Lung (tissue), 11 donors: ENCODE measurements at regions not wholly inside any gene's neighbourhood (a gene's known extent, or its start where the extent isn't known, plus 50 kb on each side); places are given as distances from the start of the nearest gene placed in this dataset.

Experiments
- ATAC-seq: fragments of 200-7000 bp; cut with Tn5 transposase; one replicate; pipeline ENCODE4 v1.9.1; 2020; ENCODE audit warnings: moderate number of reproducible peaks; ENCODE audit not compliant: insufficient read depth, low FRiP score
- DNase-seq, 3 donors: peaks; one replicate each; pipeline ENCODE4 v3.0.0-alpha.2; 2013 to 2017
- H3K27ac ChIP-seq, 2 donors: one replicate each; pipeline ENCODE4 v1.5.1; 2013; ENCODE audit warnings: mild to moderate bottlenecking in 2 of 2, moderate library complexity in 2 of 2, control low read depth in 1 of 2, inconsistent platforms in 1 of 2, low read depth in 1 of 2, low read length in 1 of 2
- H3K27me3 ChIP-seq, 3 donors: one replicate each; pipeline ENCODE4 v1.5.1; 2013; ENCODE audit warnings: low read length in 2 of 3; ENCODE audit not compliant: control insufficient read depth in 3 of 3, insufficient read depth in 3 of 3
- H3K36me3 ChIP-seq, 4 donors: one replicate each; pipeline ENCODE4 v1.5.1; 2013; ENCODE audit warnings: low read length in 4 of 4, mild to moderate bottlenecking in 1 of 4, moderate library complexity in 1 of 4; ENCODE audit not compliant: control insufficient read depth in 4 of 4, insufficient read depth in 4 of 4
- H3K4me1 ChIP-seq, 5 donors: one replicate each; pipeline ENCODE4 v1.5.1; 2013; ENCODE audit warnings: low read length in 5 of 5, mild to moderate bottlenecking in 2 of 5, moderate library complexity in 1 of 5; ENCODE audit not compliant: control insufficient read depth in 5 of 5, insufficient read depth in 5 of 5
- H3K4me3 ChIP-seq: one replicate; pipeline ENCODE4 v1.5.1; 2013; ENCODE audit warnings: mild to moderate bottlenecking, control low read depth, moderate library complexity
- H3K9ac ChIP-seq, 2 donors: one replicate each; pipeline ENCODE4 v1.5.1; 2013; ENCODE audit warnings: low read length in 2 of 2, control low read depth in 1 of 2; ENCODE audit not compliant: insufficient read depth in 1 of 2
- H3K9me3 ChIP-seq, 4 donors: one replicate each; pipeline ENCODE4 v1.5.1; 2013; ENCODE audit warnings: low read length in 3 of 4, mild to moderate bottlenecking in 1 of 4, moderate library complexity in 1 of 4; ENCODE audit not compliant: control insufficient read depth in 4 of 4, insufficient read depth in 3 of 4
- WGBS, 2 donors: extraction: QIAGEN DNeasy Blood & Tissue Kit; methylation state at CpG; one replicate each; pipeline ENCODE4 v1.1.7; 2013; 5-methylcytosine and 5-hydroxymethylcytosine counted together
- TF ChIP-seq, protein P1 (sequence below): IDR thresholded peaks from 2 replicates; pipeline ENCODE4 v1.5.1; 2012; ENCODE audit warnings: mild to moderate bottlenecking; ENCODE audit errors: control extremely low read depth, extremely low read depth
- donor health status: control.
- donor health status: control.
- donor health status: Bipolar disorder and iron deficiency.
- donor health status: healthy.
- donor health status: DM: yes; HTN: yes; CAD: no.

DNA sequence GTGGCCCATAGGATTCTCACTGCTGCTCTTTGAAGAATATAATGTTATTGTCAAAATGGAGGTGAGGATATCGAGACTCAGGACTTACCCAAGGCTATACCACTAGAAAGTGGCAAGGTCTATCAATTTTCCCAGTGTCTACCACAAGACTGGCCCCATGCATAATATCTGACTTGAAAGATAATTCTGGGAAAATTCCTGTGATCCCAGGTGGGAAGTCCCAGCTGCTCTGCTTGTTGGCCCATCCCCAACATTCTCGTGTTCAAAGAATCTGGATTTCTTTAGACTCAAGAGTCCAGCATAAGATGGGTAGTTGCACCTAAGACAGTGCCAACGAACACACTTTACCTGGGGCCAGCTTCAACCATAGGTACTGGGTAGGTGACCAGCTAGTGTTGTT lies 120.7 kb upstream of the DTNBP1 start:
- no peak for DNase-seq
- WGBS, 2 donors: 91 to 92% methylated on average over 3 of the region's 3 CpGs

DNA sequence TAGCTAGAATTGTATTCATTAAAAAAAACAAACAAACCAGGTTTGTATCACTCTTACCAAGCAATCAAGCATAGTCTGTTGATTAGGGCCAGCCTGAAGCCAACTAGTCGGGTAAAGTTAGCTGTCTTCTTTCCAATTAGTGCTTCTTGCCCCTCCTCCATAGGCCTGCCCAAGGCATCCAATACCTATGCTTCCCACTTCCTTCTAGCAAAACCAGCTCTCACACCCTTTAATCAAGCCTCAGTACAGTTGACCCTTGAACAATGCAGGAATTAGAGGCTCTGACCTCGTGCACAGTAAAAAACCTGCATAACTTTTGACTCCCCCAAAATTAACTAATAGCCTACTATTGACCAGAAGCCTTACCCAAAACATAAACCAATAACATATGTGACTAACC lies 119.1 kb upstream of the DTNBP1 start:
- TF ChIP-seq, protein P1, sequence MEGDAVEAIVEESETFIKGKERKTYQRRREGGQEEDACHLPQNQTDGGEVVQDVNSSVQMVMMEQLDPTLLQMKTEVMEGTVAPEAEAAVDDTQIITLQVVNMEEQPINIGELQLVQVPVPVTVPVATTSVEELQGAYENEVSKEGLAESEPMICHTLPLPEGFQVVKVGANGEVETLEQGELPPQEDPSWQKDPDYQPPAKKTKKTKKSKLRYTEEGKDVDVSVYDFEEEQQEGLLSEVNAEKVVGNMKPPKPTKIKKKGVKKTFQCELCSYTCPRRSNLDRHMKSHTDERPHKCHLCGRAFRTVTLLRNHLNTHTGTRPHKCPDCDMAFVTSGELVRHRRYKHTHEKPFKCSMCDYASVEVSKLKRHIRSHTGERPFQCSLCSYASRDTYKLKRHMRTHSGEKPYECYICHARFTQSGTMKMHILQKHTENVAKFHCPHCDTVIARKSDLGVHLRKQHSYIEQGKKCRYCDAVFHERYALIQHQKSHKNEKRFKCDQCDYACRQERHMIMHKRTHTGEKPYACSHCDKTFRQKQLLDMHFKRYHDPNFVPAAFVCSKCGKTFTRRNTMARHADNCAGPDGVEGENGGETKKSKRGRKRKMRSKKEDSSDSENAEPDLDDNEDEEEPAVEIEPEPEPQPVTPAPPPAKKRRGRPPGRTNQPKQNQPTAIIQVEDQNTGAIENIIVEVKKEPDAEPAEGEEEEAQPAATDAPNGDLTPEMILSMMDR: no peak
- DNase-seq (no peak), ATAC-seq (no peak)
- no peak overlapping the region for H3K27ac ChIP-seq
- H3K9ac ChIP-seq: no peak overlapping the region
- no peaks in the 10 kb centered on the region for H3K36me3 ChIP-seq
- H3K27me3 ChIP-seq: peaks cover 0 to 4% (median 0%) of the 10 kb centered on the region in 3 donors
- no peak overlapping the region for H3K4me3 ChIP-seq
- peaks cover 0 to 2% (median 0%) of the 10 kb centered on the region in 4 donors for H3K9me3 ChIP-seq
- no peaks in the 10 kb centered on the region for H3K4me1 ChIP-seq
- WGBS, 2 donors: 83 to 94% methylated on average over 2 of the region's 2 CpGs

More for the DNA sequence above, 120.7 kb upstream of the DTNBP1 start:
- TF ChIP-seq, protein P1: no peak
- H3K9ac ChIP-seq: no peak overlapping the region
- H3K4me1 ChIP-seq: no peaks in the 10 kb centered on the region
- peaks cover 0 to 2% (median 0%) of the 10 kb centered on the region in 4 donors for H3K9me3 ChIP-seq
- H3K4me3 ChIP-seq: no peak overlapping the region
- H3K27ac ChIP-seq: no peak overlapping the region
- no peaks in the 10 kb centered on the region for H3K36me3 ChIP-seq
- peaks cover 0 to 4% (median 0%) of the 10 kb centered on the region in 3 donors for H3K27me3 ChIP-seq
- no peak for ATAC-seq

DNA sequence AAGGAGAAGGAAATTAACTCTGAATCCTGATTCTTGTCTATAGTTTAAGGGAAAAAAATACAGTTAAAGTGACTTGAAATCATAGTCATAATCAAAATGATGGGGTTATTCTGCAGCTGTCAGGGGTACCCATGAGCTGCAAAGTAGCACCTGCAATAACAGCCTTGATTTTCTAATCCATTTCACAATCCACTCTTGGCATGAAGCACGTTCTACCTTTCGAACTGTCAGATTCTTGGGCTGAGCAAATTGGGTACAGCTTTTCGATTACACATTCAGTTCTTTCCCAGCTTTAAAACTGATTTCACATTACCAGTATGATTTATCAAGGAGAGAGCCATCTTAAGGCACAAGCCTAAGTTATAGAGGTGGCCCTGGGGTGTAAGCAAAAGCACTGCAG lies 118.5 kb upstream of the DTNBP1 start:
- no peak overlapping the region for H3K9ac ChIP-seq

More for the DNA sequence above, 118.5 kb upstream of the DTNBP1 start:
- Histone ChIP-seq H3K36me3 (no peaks in the 10 kb centered on the region), H3K27ac (no peak overlapping the region), H3K27me3 (peaks cover 0 to 4% (median 0%) of the 10 kb centered on the region in 3 donors), H3K9me3 (peaks cover 0 to 2% (median 0%) of the 10 kb centered on the region in 4 donors), H3K4me1 (no peaks in the 10 kb centered on the region), H3K4me3 (no peak overlapping the region)
- ATAC-seq: no peak
- WGBS, 2 donors: 78 to 89% methylated on average over 3 of the region's 3 CpGs
- DNase-seq: no peak
- TF ChIP-seq, protein P1: no peak
